GM12878 (cell line): ENCODE measurements at regions not wholly inside any gene's neighbourhood (a gene's known extent, or its start where the extent isn't known, plus 50 kb on each side); places are given as distances from the start of the nearest gene placed in this dataset.

Source experiments
- ATAC-seq: fragments of 200-7000 bp; cut with Tn5 transposase; 3 replicates; pipeline ENCODE4 v1.9.1; 2020; ENCODE audit warnings: mild to moderate bottlenecking, moderate library complexity
- BruUV-seq: library from RNA; stranded (reverse); fragments of 400-500 nt; replicated peaks from 2 replicates; lab custom pipeline; 2021; lab: Mats Ljungman, UMichigan
- CTCF ChIA-PET: fragments of 300-600 bp; sonication (Branson Sonifier 250); formaldehyde crosslinking; extraction: SDS; loops from one replicate; lab custom pipeline; 2021; ENCODE audit warnings: inconsistent platforms; lab: Yijun Ruan, JAX
- POLR2A ChIA-PET: fragments of 350-600 bp; formaldehyde crosslinking; extraction: SDS; loops from one replicate; lab custom pipeline; 2021; ENCODE audit warnings: inconsistent platforms; lab: Charles Lee
- RAD21 ChIA-PET: fragments of 300-600 bp; sonication (Branson Sonifier 250); formaldehyde crosslinking; loops from one replicate; lab custom pipeline; 2023; ENCODE audit warnings: antibody characterized with exemption; ENCODE audit not compliant: unreplicated experiment; lab: Charles Lee
- SMC1A ChIA-PET: fragments of 300-600 bp; sonication (Branson Sonifier 250); formaldehyde crosslinking; loops from one replicate; lab custom pipeline; 2023; ENCODE audit not compliant: unreplicated experiment, uncharacterized antibody; lab: Charles Lee
- DNase-seq: peaks from one replicate; pipeline ENCODE4 v3.0.0-alpha.2; 2011; ENCODE audit warnings: low read depth, low spot score
- FAIRE-seq: peaks from 3 replicates; lab custom pipeline; 2011; peaks lifted over from hg19 to GRCh38; lab: Jason Lieb, UNC
- H2AFZ ChIP-seq: 2 replicates; pipeline ENCODE4 v1.6.0; 2011; ENCODE audit warnings: low read depth, low read length, control low read depth; ENCODE audit not compliant: control insufficient read depth
- H3K27ac ChIP-seq: 2 replicates; pipeline ENCODE4 v1.5.1; 2011; ENCODE audit warnings: control low read depth; ENCODE audit not compliant: control insufficient read depth, insufficient read depth
- H3K27me3 ChIP-seq, 2 experiments: replicated peaks in 1 of 2; 2 replicates each; pipeline versions ENCODE4 v1.6.0 to v1.6.1; 2011; ENCODE audit warnings: low read length in 1 of 2; ENCODE audit not compliant: control insufficient read depth in 2 of 2, insufficient read depth in 2 of 2
- H3K36me3 ChIP-seq, 2 experiments: 2 replicates each; pipeline ENCODE4 v1.5.1; 2011; ENCODE audit warnings: low read length in 1 of 2; ENCODE audit not compliant: control insufficient read depth in 2 of 2, insufficient read depth in 2 of 2
- H3K4me1 ChIP-seq: 2 replicates; pipeline ENCODE4 v1.6.1; 2011; ENCODE audit warnings: mild to moderate bottlenecking, low read length, moderate library complexity, mixed read lengths; ENCODE audit not compliant: control insufficient read depth, insufficient read depth
- H3K4me2 ChIP-seq: 2 replicates; pipeline ENCODE4 v1.6.0; 2011; ENCODE audit warnings: control low read depth; ENCODE audit not compliant: control insufficient read depth, insufficient read depth
- H3K4me3 ChIP-seq: fragments of 200-600 bp; sonication (generic); 2 replicates; pipeline ENCODE4 v1.5.1; 2016
- H3K79me2 ChIP-seq: 2 replicates; pipeline ENCODE4 v1.6.0; 2011; ENCODE audit warnings: low read length; ENCODE audit not compliant: control insufficient read depth, insufficient read depth
- H3K9ac ChIP-seq: 2 replicates; pipeline ENCODE4 v1.8.0; 2011; ENCODE audit warnings: low read length, control low read depth, mixed read lengths; ENCODE audit not compliant: control insufficient read depth, insufficient read depth
- H3K9me3 ChIP-seq: replicated peaks from 3 replicates; pipeline ENCODE4 v1.5.1; 2011; ENCODE audit warnings: mild to moderate bottlenecking, low read length; ENCODE audit not compliant: control insufficient read depth, insufficient read depth
- H4K20me1 ChIP-seq: 2 replicates; pipeline ENCODE4 v1.6.0; 2011; ENCODE audit not compliant: control insufficient read depth, insufficient read depth
- BACH1 ChIP-seq: fragments of 450-650 bp; IDR thresholded peaks from 2 replicates; pipeline ENCODE4 v1.6.1; 2017; ENCODE audit warnings: mild to moderate bottlenecking, borderline replicate concordance
- BHLHE40 ChIP-seq, 2 experiments: fragments of 450-650 bp in 1 of 2; IDR thresholded peaks; 2 replicates each; pipeline ENCODE4 v1.6.1; 2011 to 2017; ENCODE audit warnings: low read depth in 2 of 2, borderline replicate concordance in 1 of 2, improper control_type of control experiment in 1 of 2, low read length in 1 of 2, mild to moderate bottlenecking in 1 of 2
- CBX5 ChIP-seq: sonication (generic); IDR thresholded peaks from 2 replicates; pipeline ENCODE4 v1.6.1; 2016; ENCODE audit warnings: low read depth, moderate library complexity, mild to moderate bottlenecking, inconsistent platforms
- CREM ChIP-seq: IDR thresholded peaks from 2 replicates; pipeline ENCODE4 v1.6.1; 2014; ENCODE audit warnings: antibody characterized with exemption, low read depth
- MYC ChIP-seq: IDR thresholded peaks from 2 replicates; pipeline ENCODE4 v1.6.1; 2011; ENCODE audit warnings: mild to moderate bottlenecking, low read length, moderate library complexity, inconsistent platforms; ENCODE audit not compliant: insufficient read depth, insufficient replicate concordance, insufficient read length, severe bottlenecking
- SIN3A ChIP-seq: IDR thresholded peaks from 2 replicates; pipeline ENCODE4 v1.6.1; 2012; ENCODE audit warnings: low read depth, low read length, improper control_type of control experiment
- SMARCA5 ChIP-seq: fragments of 450-650 bp; IDR thresholded peaks from 2 replicates; pipeline ENCODE4 v1.6.1; 2017; ENCODE audit warnings: mild to moderate bottlenecking
- SREBF1 ChIP-seq: IDR thresholded peaks from 2 replicates; pipeline ENCODE4 v1.6.1; 2012; ENCODE audit warnings: mild to moderate bottlenecking, low read length
- TAF1 ChIP-seq: IDR thresholded peaks from 2 replicates; pipeline ENCODE4 v1.6.1; 2011; ENCODE audit warnings: mild to moderate bottlenecking, low read depth, low read length, borderline replicate concordance
- WGBS: methylation state at CpG from one replicate; pipeline ENCODE4 v1.1.6; 2016; ENCODE audit warnings: low lambda C conversion rate; ENCODE audit not compliant: insufficient replicate concordance, insufficient coverage; ENCODE audit errors: missing lambda C conversion rate; 5-methylcytosine and 5-hydroxymethylcytosine counted together
- in situ Hi-C: fragments of 300-500 bp; cut with MboI; formaldehyde crosslinking; loops from 9 replicates; pipeline ENCODE4 v1.14.3; 2018; ENCODE audit warnings: mixed read lengths
- intact Hi-C: fragments of 100-400 bp; cut with micrococcal nuclease; formaldehyde crosslinking; loops from one replicate; pipeline ENCODE4 v1.14.2; 2022; ENCODE audit not compliant: unreplicated experiment
- TF ChIP-seq, protein P1 (sequence below): fragments of 450-650 bp; IDR thresholded peaks from 2 replicates; pipeline ENCODE4 v1.6.1; 2018; ENCODE audit warnings: borderline replicate concordance, mild to moderate bottlenecking; ENCODE audit not compliant: partially characterized antibody
- TF ChIP-seq, protein P2 (sequence below): IDR thresholded peaks from 2 replicates; pipeline ENCODE4 v1.6.1; 2012; ENCODE audit warnings: improper control_type of control experiment, low read depth, low read length; ENCODE audit not compliant: insufficient replicate concordance

DNA sequence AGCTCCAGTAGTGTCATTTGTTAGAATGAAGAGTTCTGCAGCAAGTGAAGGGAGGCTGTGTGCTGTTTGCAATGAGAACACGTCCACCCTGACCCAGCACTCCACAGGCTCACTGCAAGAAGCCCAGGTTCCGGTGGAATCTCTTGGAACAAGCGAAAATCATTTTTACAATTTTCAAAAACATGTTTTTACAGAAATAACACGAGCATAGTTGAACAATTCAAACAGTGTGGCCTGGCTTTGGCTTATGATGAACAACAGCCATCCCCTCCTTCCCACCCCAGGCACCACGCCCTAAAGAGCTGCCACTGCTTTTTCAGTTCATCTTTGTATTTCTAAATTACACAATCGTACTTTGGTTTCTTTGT is 59.5 kb upstream of the KY start:
- intact Hi-C loops (no loop called here), in situ Hi-C loops (no loop called here)
- FAIRE-seq (no peak), DNase-seq (no peak), ATAC-seq (no peak)
- Histone ChIP-seq H3K4me3 (no peak overlapping the region), H3K9ac (no peak overlapping the region), H3K4me2 (no peak overlapping the region), H2AFZ (no peak overlapping the region), H3K9me3 (no peaks in the 10 kb centered on the region), H3K27ac (no peak overlapping the region), H3K79me2 (no peaks in the 10 kb centered on the region), H4K20me1 (no peaks in the 10 kb centered on the region), H3K4me1 (no peaks in the 10 kb centered on the region), H3K36me3 (no peaks in the 10 kb centered on the region), H3K27me3 (no peaks in the 10 kb centered on the region; a peak in 1 of 4 replicates)
- TF ChIP-seq SMARCA5 (no peak), TAF1 (no peak)
- no TSS peak for BruUV-seq
- ChIA-PET POLR2A (no interaction called here), SMC1A (no interaction called here), RAD21 (no interaction called here), CTCF (interaction anchor here (0.7 kb wide), 1 partner anchor 901 kb away, joined by 5 read pairs; no protein-coding TSS in a partner anchor)
- 15% methylated on average over 6 of the region's 6 CpGs for WGBS

DNA sequence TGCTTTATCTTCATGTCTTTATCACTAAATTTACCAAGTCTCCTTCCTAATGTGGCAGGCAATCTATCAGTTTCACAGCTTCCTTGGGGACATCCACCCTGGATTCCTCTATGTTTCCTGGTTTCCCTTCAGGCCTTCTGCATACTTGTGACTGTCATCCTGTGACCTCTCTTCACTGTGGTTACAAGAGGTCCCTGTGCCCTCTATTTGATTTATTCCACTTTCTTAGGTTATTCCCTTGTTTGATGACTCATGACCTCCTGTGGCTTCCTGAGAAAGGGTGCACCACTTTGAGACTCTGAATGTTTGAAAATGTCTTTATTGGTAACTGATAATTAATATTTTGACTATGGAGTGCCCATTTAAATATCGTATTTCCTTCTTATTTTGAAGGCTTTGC is 60.5 kb upstream of the KY start:
- CTCF ChIA-PET, result interaction anchor here (0.7 kb wide), 1 partner anchor 70 kb away, joined by 3 read pairs; no protein-coding TSS in a partner anchor
- no peak for TF ChIP-seq SREBF1
- TF ChIP-seq, protein P1, sequence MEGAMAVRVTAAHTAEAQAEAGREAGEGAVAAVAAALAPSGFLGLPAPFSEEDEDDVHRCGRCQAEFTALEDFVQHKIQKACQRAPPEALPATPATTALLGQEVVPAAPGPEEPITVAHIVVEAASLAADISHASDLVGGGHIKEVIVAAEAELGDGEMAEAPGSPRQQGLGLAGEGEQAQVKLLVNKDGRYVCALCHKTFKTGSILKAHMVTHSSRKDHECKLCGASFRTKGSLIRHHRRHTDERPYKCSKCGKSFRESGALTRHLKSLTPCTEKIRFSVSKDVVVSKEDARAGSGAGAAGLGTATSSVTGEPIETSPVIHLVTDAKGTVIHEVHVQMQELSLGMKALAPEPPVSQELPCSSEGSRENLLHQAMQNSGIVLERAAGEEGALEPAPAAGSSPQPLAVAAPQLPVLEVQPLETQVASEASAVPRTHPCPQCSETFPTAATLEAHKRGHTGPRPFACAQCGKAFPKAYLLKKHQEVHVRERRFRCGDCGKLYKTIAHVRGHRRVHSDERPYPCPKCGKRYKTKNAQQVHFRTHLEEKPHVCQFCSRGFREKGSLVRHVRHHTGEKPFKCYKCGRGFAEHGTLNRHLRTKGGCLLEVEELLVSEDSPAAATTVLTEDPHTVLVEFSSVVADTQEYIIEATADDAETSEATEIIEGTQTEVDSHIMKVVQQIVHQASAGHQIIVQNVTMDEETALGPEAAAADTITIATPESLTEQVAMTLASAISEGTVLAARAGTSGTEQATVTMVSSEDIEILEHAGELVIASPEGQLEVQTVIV, result no peak
- no peak for TF ChIP-seq MYC
- no peak for TF ChIP-seq SIN3A
- TF ChIP-seq, protein P2, sequence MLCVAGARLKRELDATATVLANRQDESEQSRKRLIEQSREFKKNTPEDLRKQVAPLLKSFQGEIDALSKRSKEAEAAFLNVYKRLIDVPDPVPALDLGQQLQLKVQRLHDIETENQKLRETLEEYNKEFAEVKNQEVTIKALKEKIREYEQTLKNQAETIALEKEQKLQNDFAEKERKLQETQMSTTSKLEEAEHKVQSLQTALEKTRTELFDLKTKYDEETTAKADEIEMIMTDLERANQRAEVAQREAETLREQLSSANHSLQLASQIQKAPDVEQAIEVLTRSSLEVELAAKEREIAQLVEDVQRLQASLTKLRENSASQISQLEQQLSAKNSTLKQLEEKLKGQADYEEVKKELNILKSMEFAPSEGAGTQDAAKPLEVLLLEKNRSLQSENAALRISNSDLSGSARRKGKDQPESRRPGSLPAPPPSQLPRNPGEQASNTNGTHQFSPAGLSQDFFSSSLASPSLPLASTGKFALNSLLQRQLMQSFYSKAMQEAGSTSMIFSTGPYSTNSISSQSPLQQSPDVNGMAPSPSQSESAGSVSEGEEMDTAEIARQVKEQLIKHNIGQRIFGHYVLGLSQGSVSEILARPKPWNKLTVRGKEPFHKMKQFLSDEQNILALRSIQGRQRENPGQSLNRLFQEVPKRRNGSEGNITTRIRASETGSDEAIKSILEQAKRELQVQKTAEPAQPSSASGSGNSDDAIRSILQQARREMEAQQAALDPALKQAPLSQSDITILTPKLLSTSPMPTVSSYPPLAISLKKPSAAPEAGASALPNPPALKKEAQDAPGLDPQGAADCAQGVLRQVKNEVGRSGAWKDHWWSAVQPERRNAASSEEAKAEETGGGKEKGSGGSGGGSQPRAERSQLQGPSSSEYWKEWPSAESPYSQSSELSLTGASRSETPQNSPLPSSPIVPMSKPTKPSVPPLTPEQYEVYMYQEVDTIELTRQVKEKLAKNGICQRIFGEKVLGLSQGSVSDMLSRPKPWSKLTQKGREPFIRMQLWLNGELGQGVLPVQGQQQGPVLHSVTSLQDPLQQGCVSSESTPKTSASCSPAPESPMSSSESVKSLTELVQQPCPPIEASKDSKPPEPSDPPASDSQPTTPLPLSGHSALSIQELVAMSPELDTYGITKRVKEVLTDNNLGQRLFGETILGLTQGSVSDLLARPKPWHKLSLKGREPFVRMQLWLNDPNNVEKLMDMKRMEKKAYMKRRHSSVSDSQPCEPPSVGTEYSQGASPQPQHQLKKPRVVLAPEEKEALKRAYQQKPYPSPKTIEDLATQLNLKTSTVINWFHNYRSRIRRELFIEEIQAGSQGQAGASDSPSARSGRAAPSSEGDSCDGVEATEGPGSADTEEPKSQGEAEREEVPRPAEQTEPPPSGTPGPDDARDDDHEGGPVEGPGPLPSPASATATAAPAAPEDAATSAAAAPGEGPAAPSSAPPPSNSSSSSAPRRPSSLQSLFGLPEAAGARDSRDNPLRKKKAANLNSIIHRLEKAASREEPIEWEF, result no peak
- TF ChIP-seq BACH1, result no peak
- no peak for TF ChIP-seq CBX5
- TF ChIP-seq CREM, result no peak
- TF ChIP-seq BHLHE40 (IDR thresholded peaks at IDR 0.05; ENCODE audit: borderline replicate concordance in 1 of 2, low read depth in 2 of 2, low read length in 1 of 2), result no peak
- no peaks in the 10 kb centered on the region for H3K36me3 ChIP-seq
- no peaks in the 10 kb centered on the region for H3K9me3 ChIP-seq
- no peak overlapping the region for H3K9ac ChIP-seq
- intact Hi-C loops (no loop called here), in situ Hi-C loops (no loop called here)
- 0% methylated on average over 1 of the region's 1 CpG for WGBS
- H3K4me1 ChIP-seq, result no peaks in the 10 kb centered on the region
- DNase-seq, result no peak
- no peaks in the 10 kb centered on the region for H3K79me2 ChIP-seq
- POLR2A ChIA-PET, result no interaction called here
- ATAC-seq, result no peak
- no peak overlapping the region for H3K4me2 ChIP-seq
- H2AFZ ChIP-seq, result no peak overlapping the region
- BruUV-seq, result no TSS peak
- H3K4me3 ChIP-seq, result no peak overlapping the region
- FAIRE-seq, result no peak
- RAD21 ChIA-PET, result no interaction called here
- H4K20me1 ChIP-seq, result no peaks in the 10 kb centered on the region
- no peak overlapping the region for H3K27ac ChIP-seq
- no peaks in the 10 kb centered on the region; a peak in 1 of 4 replicates for H3K27me3 ChIP-seq
- SMC1A ChIA-PET, result no interaction called here
